ENCODE measurements at regions not wholly inside any gene's neighbourhood (a gene's known extent, or its start where the extent isn't known, plus 50 kb on each side); places are given as distances from the start of the nearest gene placed in this dataset.
A peak's percentile ranks its signal among the peaks of the same experiment; 100 is the strongest.

DNA sequence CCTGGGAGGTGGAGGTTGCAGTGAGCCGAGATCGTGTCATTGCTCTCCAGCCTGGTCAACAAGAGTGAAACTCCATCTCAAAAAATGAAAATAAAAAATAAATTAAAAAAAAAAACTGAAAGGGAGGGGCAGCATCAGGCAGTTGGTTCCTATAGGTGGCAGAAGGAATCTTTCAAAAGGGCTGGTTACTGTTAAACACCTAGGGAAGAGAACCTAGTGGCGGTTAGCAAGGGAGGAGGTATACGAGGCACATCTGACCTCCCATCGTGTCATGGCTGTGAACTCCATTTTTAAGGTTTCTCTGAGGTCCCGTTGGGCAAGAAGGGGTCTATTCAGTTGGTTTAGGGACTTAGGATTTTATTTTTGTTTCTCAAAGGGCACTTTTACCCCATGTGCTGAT lies 150.1 kb downstream of the SLC7A11 start:
- in situ Hi-C loops (cut with HindIII; ENCODE audit: low pct_unique_long_range_greater_than_20kb, low sequenced_read_pairs), result no loop called here
- no peak for DNase-seq (ENCODE audit: low read depth in 1 of 2, low spot score in 1 of 2)

DNA sequence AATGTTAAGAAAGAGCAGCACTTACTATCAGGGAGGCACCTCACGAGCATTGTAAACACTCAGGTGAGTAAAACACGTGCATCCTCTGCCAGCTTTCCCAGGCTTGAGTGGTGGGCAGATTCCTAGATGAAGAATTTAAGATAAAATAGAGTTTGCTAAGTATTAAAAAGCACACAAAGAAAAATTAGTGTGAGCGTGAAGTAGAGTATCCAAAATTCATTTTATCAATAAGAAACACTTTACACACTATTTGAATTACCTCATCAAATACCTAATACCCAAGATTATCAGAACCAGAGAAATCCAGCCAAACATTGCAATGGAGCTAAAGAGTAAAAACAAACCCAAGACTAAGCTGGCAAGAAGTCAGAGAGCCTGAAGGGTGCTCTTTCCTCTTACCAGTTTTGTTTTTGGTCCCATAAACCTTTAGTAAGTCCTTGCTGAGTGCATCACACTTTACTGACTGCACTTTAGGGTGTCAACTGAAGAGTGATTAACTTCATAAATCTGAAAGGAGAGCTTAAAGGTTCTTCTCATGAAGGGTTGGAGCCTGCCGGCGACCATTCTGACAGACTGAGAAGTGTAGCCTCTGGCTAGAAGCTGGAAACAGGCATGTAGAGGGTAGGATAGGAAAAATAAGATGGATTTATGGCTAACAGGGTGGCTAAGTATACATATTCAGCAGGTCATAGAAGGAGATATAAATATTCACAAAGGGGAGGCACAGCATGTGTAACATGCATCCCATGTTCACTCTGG lies 151.1 kb downstream of the SLC7A11 start:
- in situ Hi-C loops (cut with HindIII; ENCODE audit: low pct_unique_long_range_greater_than_20kb, low sequenced_read_pairs), result no loop called here
- no peak for TF ChIP-seq JUND (IDR thresholded peaks at IDR 0.05; ENCODE audit: low read depth)
- no peak for DNase-seq (ENCODE audit: low read depth in 1 of 2, low spot score in 1 of 2)

More for the DNA sequence above, 150.1 kb downstream of the SLC7A11 start:
- TF ChIP-seq JUND (IDR thresholded peaks at IDR 0.05; ENCODE audit: low read depth), result no peak

- no peak for TF ChIP-seq JUND (IDR thresholded peaks at IDR 0.05; ENCODE audit: low read depth)
- in situ Hi-C loops (cut with HindIII; ENCODE audit: low pct_unique_long_range_greater_than_20kb, low sequenced_read_pairs), result no loop called here
- peak; percentile 80 to 81 for DNase-seq (ENCODE audit: low read depth in 1 of 2, low spot score in 1 of 2)
These were observed 151.8 kb downstream of the SLC7A11 start for GRCh38 chr4:138090150-138090917.

DNA sequence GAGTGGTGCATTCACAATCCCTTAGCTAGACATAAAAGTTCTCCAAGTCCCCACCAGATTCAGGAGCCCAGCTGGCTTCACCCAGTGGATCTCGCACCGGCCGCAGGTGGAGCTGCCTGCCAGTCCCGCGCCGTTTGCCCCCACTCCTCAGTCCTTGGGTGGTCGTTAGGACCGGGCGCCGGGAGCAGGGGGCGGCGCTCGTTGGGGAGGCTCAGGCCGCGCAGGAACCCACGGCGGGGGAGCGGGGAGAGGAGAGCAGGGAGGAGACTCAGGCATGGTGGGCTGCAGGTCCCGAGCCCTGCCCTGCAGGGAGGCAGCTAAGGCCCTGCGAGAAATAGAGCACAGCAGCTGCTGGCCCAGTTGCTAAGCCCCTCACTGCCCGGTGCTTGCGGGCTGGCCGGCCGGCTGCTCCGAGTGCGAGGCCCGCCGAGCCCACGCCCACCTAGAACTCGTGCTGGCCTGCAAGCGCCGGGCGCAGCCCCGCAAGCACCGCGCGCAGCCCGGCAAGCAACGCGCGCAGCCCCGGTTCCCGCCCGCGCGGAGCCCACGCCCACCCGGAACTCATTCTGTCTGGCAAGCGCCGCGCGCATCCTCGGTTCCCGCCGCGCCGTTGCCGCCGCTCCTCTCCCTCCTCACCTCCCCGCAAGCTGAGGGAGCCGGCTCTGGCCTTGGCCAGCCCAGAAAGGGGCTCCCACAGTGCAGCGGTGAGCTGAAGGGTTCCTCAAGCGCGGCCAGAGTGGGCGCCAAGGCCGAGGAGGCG lies 153.5 kb downstream of the SLC7A11 start:
- in situ Hi-C loops (cut with HindIII; ENCODE audit: low pct_unique_long_range_greater_than_20kb, low sequenced_read_pairs), result no loop called here
- TF ChIP-seq JUND (IDR thresholded peaks at IDR 0.05; ENCODE audit: low read depth), result no peak
- no peak for DNase-seq (ENCODE audit: low read depth in 1 of 2, low spot score in 1 of 2)

GRCh38 chr4:138087066-138087719 lies 155.0 kb downstream of the SLC7A11 start:
- no peak for DNase-seq (ENCODE audit: low read depth in 1 of 2, low spot score in 1 of 2)
- in situ Hi-C loops (cut with HindIII; ENCODE audit: low pct_unique_long_range_greater_than_20kb, low sequenced_read_pairs), result no loop called here

DNA sequence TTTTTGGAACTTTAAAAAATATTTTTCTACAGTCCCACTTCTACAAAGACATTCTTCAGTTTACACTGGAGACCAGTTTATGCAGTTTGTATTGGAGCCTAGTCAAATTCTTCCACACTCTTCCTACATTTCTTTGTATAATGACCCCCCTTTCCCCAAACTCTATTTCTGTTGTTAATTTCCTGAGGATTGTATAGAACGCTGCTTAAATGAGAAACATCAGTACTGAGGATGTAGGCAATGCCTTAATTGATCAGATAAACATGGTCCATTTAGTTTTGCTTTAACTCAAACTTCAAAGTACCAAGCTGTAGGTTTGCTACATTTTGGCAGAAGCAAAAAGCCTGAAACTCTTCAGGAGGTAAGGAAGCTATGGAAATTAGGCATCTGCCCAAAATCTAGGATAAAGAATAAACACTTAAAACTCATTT lies 155.5 kb downstream of the SLC7A11 start:
- peak in 1 of 2 experiments; percentile 27 for DNase-seq (ENCODE audit: low read depth in 1 of 2, low spot score in 1 of 2)
- TF ChIP-seq JUND (IDR thresholded peaks at IDR 0.05; ENCODE audit: low read depth), result no peak
- in situ Hi-C loops (cut with HindIII; ENCODE audit: low pct_unique_long_range_greater_than_20kb, low sequenced_read_pairs), result no loop called here

More at GRCh38 chr4:138087066-138087719, 155.0 kb downstream of the SLC7A11 start:
- no peak for TF ChIP-seq JUND (IDR thresholded peaks at IDR 0.05; ENCODE audit: low read depth)

DNA sequence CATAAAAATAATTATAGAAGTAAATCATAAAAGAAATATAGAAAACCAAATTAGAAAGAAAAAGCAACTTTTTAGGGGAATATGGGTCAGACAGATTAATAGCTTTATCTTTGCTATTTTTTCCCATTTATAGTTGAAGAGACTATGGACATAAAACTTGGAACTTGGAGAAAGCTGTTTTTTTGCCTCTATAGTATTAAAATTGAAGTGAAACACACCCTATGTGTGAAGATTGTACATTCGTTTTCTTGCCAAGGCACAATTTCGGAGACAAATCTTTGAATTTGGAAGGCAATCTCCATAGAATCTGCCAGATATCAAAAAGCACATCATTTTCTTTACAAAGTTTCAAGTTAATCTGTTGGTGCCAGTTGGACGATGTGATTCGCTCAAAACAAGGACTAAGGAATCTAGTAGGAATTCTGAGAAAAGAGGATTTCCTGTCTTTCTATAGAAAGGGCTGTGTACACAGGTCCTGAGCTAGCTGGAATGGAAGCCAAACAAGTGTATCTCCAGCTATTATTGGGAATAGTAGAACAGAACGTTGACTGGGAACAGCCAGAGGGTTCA lies 156.3 kb downstream of the SLC7A11 start:
- no peak for DNase-seq (ENCODE audit: low read depth in 1 of 2, low spot score in 1 of 2)
- in situ Hi-C loops (cut with HindIII; ENCODE audit: low pct_unique_long_range_greater_than_20kb, low sequenced_read_pairs), result no loop called here
- TF ChIP-seq JUND (IDR thresholded peaks at IDR 0.05; ENCODE audit: low read depth), result no peak

DNA sequence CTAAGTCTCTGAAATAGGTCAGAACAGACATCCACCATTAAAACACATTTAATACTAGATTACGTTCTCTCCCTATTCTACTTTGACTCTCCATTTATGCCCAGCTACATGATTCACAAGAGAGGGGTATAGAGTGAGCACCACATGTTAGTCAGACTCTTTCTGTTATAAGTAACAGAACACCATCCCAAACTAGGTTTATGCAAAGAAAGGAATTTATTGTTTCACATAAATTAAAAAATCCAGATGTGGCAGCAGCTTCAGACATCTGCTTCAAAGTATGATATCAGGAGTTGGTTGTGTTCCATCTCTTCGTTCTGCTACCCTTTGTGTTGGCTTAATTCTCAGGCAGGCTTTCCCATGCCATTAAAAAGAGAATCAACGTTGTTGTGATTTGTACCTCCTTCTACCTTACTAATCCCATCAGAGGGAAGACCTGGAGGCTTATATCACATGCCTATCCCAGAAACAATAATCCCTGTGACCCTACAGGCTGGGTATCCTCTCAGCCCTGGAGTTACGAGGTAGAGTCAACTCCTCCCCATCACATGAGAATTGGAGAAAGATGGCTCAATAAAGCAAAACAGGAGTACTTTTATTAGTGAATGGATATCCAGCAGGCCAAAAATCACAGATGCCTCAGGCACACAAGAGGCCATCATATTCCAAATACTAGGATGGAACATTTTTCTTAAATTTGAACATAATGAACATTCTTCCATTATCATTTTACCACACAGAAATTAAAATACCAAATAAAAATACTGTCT lies 163.2 kb downstream of the SLC7A11 start:
- in situ Hi-C loops (cut with HindIII; ENCODE audit: low pct_unique_long_range_greater_than_20kb, low sequenced_read_pairs), result no loop called here
- no peak for TF ChIP-seq JUND (IDR thresholded peaks at IDR 0.05; ENCODE audit: low read depth)
- no peak for DNase-seq (ENCODE audit: low read depth in 1 of 2, low spot score in 1 of 2)

DNA sequence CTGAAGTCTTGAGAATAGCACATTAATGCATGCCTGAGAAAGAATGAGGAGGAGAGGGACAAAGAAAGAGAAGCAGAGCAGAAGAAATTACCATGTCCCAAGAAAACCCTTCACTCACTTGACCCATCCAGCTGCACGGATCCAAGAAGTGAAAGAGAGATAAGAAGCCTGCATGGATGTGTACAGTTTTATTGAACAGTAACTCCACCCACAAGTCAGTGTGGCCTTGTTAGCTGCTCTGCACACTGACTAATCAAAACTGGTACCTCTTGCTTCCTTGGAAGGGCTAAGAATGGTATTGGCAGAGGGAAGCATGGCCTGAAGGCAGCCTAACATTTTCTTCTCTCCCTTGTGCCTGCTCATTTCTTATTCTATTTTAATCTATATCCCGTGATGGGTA lies 163.9 kb downstream of the SLC7A11 start:
- TF ChIP-seq JUND (IDR thresholded peaks at IDR 0.05; ENCODE audit: low read depth), result no peak
- in situ Hi-C loops (cut with HindIII; ENCODE audit: low pct_unique_long_range_greater_than_20kb, low sequenced_read_pairs), result no loop called here
- no peak for DNase-seq (ENCODE audit: low read depth in 1 of 2, low spot score in 1 of 2)

DNA sequence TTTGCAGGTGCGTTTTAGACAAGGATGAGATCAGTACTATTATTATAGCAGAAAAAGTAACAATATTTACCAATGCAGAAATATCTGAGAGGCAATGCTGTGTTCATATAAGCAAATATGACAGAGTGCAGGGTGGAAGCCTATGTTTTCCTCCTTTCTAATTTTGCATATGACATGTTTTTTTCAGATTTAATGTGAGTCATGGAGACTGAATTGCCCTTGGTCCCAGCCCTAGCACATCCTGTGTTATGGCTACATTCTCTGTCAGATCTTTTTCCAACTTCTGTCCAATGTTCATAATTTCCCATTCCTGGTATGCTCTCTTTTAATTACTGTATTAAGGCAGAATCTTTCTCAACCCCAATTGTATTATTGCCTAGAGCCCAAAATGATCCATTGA lies 165.6 kb downstream of the SLC7A11 start:
- in situ Hi-C loops (cut with HindIII; ENCODE audit: low pct_unique_long_range_greater_than_20kb, low sequenced_read_pairs), result no loop called here
- TF ChIP-seq JUND (IDR thresholded peaks at IDR 0.05; ENCODE audit: low read depth), result no peak
- DNase-seq (ENCODE audit: low read depth in 1 of 2, low spot score in 1 of 2), result no peak

GRCh38 chr4:138070816-138071215 lies 171.3 kb downstream of the SLC7A11 start:
- in situ Hi-C loops (cut with HindIII; ENCODE audit: low pct_unique_long_range_greater_than_20kb, low sequenced_read_pairs), result no loop called here
- DNase-seq (ENCODE audit: low read depth in 1 of 2, low spot score in 1 of 2), result no peak
- no peak for TF ChIP-seq JUND (IDR thresholded peaks at IDR 0.05; ENCODE audit: low read depth)
